ENCODE measurements at regions not wholly inside any gene's neighbourhood (a gene's known extent, or its start where the extent isn't known, plus 50 kb on each side); places are given as distances from the start of the nearest gene placed in this dataset.

- DNase-seq (ENCODE audit: low read depth, low spot score) (no peak), FAIRE-seq (no peak)
- H2AFZ ChIP-seq (ENCODE audit: low read depth, low read length) = no peak overlapping the region
- H3K4me3 ChIP-seq (replicated peaks in 1 of 3; ENCODE audit: insufficient read depth in 1 of 3, low read depth in 1 of 3, low read length in 3 of 3) = no peak overlapping the region
- no peaks in the 10 kb centered on the region for H3K79me2 ChIP-seq (ENCODE audit: control insufficient read depth, insufficient read depth, low read length)
- no peak overlapping the region for H3K27ac ChIP-seq (ENCODE audit: insufficient read depth, low read depth, low read length)
- no peaks in the 10 kb centered on the region for H3K36me3 ChIP-seq (ENCODE audit: control insufficient read depth in 2 of 2, extremely low read depth in 1 of 2, insufficient read depth in 2 of 2, low read length in 2 of 2)
- H3K9me1 ChIP-seq (replicated peaks; ENCODE audit: control insufficient read depth, extremely low read depth, insufficient read depth, low read length) = no peaks in the 10 kb centered on the region
- no peak overlapping the region for H3K4me2 ChIP-seq (ENCODE audit: insufficient read depth, low read length)
- peaks cover 1% of the 10 kb centered on the region for H3K9me3 ChIP-seq (replicated peaks; ENCODE audit: control insufficient read depth, insufficient read depth, low read length)
- dilution Hi-C loops (cut with MboI; ENCODE audit: extremely low pct_ligation_motif_present, low sequenced_read_pairs) = no loop called here
- intact Hi-C loops (cut with micrococcal nuclease) = no loop called here
- no peaks in the 10 kb centered on the region for H4K20me1 ChIP-seq (replicated peaks; ENCODE audit: control insufficient read depth, extremely low read depth, insufficient read depth, low read length)
- H3K27me3 ChIP-seq (ENCODE audit: control insufficient read depth in 2 of 2, insufficient read depth in 2 of 2, low read length in 2 of 2) = no peaks in the 10 kb centered on the region
- ChIA-PET POLR2A (no interaction called here), CTCF (interaction anchor here (0.9 kb wide), 1 partner anchor 10 kb away, joined by 3 read pairs; no protein-coding TSS in a partner anchor)
- no peak overlapping the region for H3K9ac ChIP-seq (replicated peaks; ENCODE audit: extremely low read depth, insufficient read depth, low read length)
- no peaks in the 10 kb centered on the region for H3K4me1 ChIP-seq (ENCODE audit: control insufficient read depth, extremely low read depth, insufficient read depth, low read length)
- no TSS peak for BruUV-seq (replicated peaks)
- no peak for TF ChIP-seq MYC (IDR thresholded peaks at IDR 0.05; ENCODE audit: low read depth, low read length)
- no peak for TF ChIP-seq JUN (IDR thresholded peaks at IDR 0.05; ENCODE audit: borderline replicate concordance, insufficient read depth, insufficient read length, low read depth)
- TF ChIP-seq CTCF (IDR thresholded peaks at IDR 0.05; ENCODE audit: extremely low read depth in 1 of 2, insufficient read depth in 1 of 2, low read depth in 1 of 2, low read length in 2 of 2) = no peak
- TF ChIP-seq POLR2AphosphoS5 (IDR thresholded peaks at IDR 0.05; ENCODE audit: insufficient read depth, low read depth, low read length) = no peak
- no peak for TF ChIP-seq MAX (IDR thresholded peaks at IDR 0.05; ENCODE audit: insufficient read depth, insufficient read length)
- no peak for TF ChIP-seq EZH2 (IDR thresholded peaks at IDR 0.05; ENCODE audit: borderline replicate concordance, low read depth, low read length, severe bottlenecking)
- TF ChIP-seq GATA2 (IDR thresholded peaks at IDR 0.05; ENCODE audit: insufficient read depth, insufficient read length, low read depth, low read length) = no peak
- no peak for TF ChIP-seq POLR2A (IDR thresholded peaks at IDR 0.05; ENCODE audit: low read depth, low read length)
- TF ChIP-seq FOS (IDR thresholded peaks at IDR 0.05; ENCODE audit: borderline replicate concordance, insufficient read depth, low read length) = no peak
Observed at GRCh38 chr20:12265662-12266061, 348.0 kb downstream of the BTBD3 start.
